Femur (tissue), 1 donor: ENCODE measurements at regions not wholly inside any gene's neighbourhood (a gene's known extent, or its start where the extent isn't known, plus 50 kb on each side); places are given as distances from the start of the nearest gene placed in this dataset.

Source experiments
- DNase-seq: peaks from one replicate; pipeline ENCODE4 v3.0.0-alpha.2; 2017

- no peak for DNase-seq
Measured at GRCh38 chr15:81987628-81988027, 58.2 kb downstream of the MEX3B start.

- no peak for DNase-seq
Measured at GRCh38 chr15:81983497-81983896, 62.3 kb downstream of the MEX3B start.

- no peak for DNase-seq
Measured at GRCh38 chr15:81982808-81983207, 63.0 kb downstream of the MEX3B start.

GRCh38 chr15:81981908-81982307 lies 63.9 kb downstream of the MEX3B start:
- no peak for DNase-seq

GRCh38 chr15:81977464-81977863 lies 68.4 kb downstream of the MEX3B start:
- no peak for DNase-seq

- no peak for DNase-seq
Measured at GRCh38 chr15:81968691-81969090, 77.1 kb downstream of the MEX3B start.

GRCh38 chr15:81966631-81967030 lies 79.2 kb downstream of the MEX3B start:
- no peak for DNase-seq

- DNase-seq = no peak
Measured at GRCh38 chr15:81962482-81962881, 83.3 kb downstream of the MEX3B start.

GRCh38 chr15:81959196-81959595 lies 86.6 kb downstream of the MEX3B start:
- no peak for DNase-seq

GRCh38 chr15:81957698-81958097 lies 88.1 kb downstream of the MEX3B start:
- DNase-seq = no peak

GRCh38 chr15:81955382-81956062 lies 90.3 kb downstream of the MEX3B start:
- DNase-seq = no peak

- DNase-seq = no peak
Measured at GRCh38 chr15:81954158-81954783, 91.5 kb downstream of the MEX3B start.

- no peak for DNase-seq
Measured at GRCh38 chr15:81950841-81951414, 94.9 kb downstream of the MEX3B start.

- DNase-seq = no peak
Measured at GRCh38 chr15:81948751-81949150, 97.1 kb downstream of the MEX3B start.

- DNase-seq = no peak
Measured at GRCh38 chr15:81948222-81948621, 97.6 kb downstream of the MEX3B start.

GRCh38 chr15:81947548-81947947 lies 98.3 kb downstream of the MEX3B start:
- DNase-seq = no peak

- DNase-seq = no peak
Measured at GRCh38 chr15:81945014-81945615, 100.7 kb downstream of the MEX3B start.

- no peak for DNase-seq
Measured at GRCh38 chr15:81942655-81943195, 103.1 kb downstream of the MEX3B start.

- no peak for DNase-seq
Measured at GRCh38 chr15:81942157-81942556, 103.7 kb downstream of the MEX3B start.

GRCh38 chr15:81941479-81941878 lies 104.3 kb downstream of the MEX3B start:
- DNase-seq = no peak

- peak; percentile 55 for DNase-seq
Measured at GRCh38 chr15:81940467-81941451, 105.1 kb downstream of the MEX3B start.
